Stimulated activated CD8-positive, alpha-beta memory T cell treated with anti-CD3 and anti-CD28 coated beads, Interleukin-12 subunit alpha, Interleukin-12 subunit beta, amount 100 ng/mL, for 1 hour (primary cell): ENCODE measurements at regions not wholly inside any gene's neighbourhood (a gene's known extent, or its start where the extent isn't known, plus 50 kb on each side); places are given as distances from the start of the nearest gene placed in this dataset.

Experiments
- DNase-seq: peaks from one replicate; pipeline ENCODE4 v3.0.0-alpha.2; 2020; ENCODE audit warnings: low read depth

DNA sequence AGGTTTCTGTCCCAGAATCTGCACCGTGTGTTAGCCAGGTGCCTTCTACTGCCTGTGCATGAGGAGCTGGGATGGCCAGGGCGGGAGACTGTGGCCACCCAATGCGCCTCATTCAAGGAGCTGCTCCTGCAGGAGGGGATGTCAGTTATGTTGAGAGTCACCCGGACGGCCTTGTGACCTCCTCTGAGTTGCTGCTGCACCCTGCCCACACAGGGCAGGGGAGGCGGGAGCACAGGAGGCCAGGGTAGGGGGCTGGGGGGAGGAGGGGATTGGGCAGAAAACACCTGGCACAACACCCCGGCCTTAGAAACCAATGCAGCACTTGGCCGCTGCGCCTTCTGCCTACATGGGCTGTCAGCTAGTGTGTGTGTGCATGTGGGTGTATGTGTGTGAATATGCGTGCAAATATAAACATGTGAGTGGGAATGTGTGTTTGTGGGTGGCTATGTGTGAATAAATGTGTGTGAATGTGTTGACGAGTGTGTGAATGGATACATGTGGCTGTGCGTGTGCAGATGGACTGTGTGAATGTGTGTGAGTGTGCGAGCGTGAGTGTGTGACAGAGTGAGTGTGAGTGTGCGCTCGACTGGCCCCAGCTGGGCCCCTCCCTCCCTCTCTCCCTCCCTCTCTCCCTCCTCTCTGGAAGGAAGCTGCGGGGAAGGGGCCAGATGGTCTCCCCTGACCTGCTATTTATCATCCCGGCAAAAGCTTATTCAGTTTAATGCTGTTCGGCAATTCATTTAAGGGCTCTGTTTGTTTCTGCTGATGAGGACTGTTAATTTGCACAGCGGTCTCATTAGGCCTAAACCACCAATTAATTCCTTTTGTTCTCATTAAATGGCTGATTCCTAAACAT, 106.9 kb downstream of the TLE3 start:
- no peak for DNase-seq

DNA sequence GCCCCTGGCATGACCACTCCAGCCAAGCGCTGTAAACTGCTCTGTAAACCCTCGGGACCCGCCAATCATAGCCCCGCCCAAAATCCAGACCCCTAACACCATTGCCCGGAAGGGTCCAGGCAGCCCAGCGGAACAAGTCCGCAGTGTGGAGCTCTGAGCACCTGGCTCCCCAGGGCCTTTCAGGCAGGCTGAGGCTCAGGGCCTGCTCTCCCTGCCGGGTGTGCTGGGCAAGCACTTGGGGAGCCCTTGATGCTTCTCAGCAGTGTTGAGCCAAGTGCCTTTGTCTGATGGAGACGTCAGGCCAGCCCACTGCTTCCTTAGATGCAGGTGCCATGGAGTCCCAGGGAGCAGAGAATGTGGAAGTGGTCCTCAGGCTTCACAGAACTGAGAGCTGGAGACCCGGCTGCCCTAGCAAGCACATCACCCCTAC, 106.2 kb downstream of the TLE3 start:
- DNase-seq: no peak

DNA sequence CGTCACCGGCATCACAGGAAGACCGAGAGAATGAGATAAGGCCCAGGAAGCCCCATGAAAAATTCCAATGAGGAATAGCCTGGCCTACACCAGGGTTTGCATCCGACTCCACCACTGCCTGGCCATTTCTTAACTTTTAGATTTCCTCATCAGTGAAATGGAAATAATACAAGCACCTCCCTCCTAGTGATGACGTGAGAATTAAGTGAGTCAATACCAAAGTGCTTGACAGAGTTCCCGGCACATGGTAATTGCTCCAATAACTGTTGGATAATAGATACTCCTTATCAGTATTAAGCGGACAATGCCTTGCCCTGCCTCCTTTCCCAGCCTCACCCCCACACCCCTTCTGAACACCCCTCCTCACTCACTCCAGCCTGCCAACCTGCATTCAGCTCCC, 105.4 kb downstream of the TLE3 start:
- no peak for DNase-seq

DNA sequence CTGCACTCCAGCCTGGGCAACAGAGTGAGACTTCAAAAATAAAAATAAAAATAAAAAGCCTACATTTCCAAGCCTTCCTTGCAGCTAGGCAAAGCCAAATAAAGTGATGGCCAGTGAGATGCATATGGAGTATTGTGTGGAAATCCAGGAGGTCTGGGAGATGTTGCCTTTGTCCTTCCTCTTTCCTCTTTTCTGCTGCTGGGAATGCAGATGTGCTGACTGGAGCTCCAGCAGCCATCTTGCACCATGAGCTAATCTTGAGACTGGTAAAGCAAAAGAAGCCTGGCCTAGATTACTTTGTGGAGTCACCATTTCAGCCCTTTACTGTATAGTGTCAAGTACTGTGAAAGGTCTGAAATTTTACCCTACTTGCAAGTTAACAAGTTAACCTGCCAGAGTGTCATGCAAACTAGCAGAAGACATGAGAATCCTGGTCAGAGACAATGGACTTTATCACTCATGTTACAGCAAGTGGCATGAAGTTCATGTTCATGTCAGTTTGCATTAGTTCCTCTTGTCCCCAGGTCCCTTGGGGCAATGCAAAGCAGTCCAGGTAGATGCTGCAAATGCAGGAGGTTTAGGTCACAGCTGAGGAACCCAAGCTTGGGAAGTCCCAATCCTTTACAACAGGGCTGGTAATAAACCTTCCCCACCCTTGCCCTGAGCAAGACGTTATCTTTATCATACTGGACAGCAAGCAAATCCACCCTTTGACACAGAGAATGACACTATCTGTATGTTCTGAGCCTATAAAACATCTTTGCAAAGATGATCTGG, 103.1 kb downstream of the TLE3 start:
- no peak for DNase-seq

DNA sequence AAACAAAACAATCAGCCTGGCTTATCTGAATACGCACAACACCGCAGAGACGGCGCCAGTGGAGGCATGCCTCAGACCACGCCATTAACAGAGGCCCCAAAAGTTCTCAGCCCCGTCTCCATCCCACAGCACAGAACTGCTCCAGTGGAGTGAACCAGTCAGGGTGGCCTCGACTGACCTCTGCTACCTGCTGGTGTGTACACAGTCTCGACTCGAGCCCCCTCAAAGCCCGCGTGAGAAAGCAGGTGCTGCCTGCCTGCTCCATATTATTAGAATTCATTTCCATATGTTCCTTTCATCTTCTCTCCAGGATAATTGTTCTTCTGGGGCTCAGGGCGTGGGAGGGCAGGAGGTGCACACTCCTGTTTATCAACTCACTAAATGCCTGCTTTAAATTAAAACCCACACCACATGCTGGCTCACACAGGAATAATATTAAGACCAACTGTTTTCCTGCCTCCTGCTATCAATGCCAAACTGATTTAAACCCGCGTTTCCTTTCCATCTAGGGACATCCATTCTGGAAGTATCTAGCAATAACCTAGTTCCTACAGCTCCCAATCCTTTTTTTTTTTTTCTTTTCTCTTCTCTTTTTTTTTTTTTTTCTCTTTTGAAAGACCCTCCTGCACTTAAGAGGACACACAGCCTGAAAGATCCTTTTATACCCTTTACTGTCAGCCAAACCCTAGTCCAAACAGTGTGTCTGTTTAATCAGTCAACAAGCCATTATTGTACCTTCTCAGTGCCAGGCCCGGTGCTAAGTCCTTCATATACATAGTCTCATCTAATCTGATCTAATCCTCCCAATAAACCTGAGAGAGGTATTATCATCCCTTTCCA, 101.2 kb downstream of the TLE3 start:
- no peak for DNase-seq

DNA sequence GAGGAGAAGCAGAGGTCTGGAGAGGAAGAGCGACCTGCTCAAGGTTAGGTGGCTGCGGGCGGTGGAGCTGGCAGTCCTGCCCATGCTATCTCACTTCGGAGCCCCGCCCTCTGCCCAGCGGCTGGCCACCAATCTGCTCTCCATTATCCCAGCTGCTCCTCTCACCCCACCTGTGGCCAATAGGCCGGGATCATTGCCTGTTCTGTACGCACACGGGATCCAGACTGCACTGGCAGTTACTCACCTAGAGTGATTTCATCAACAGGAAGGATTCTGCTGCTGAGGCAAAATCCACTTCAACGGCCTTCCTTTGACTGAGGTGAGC, 100.6 kb downstream of the TLE3 start:
- DNase-seq: no peak
